ENCODE measurements at regions not wholly inside any gene's neighbourhood (a gene's known extent, or its start where the extent isn't known, plus 50 kb on each side); places are given as distances from the start of the nearest gene placed in this dataset.
A peak's percentile ranks its signal among the peaks of the same experiment; 100 is the strongest.

DNA sequence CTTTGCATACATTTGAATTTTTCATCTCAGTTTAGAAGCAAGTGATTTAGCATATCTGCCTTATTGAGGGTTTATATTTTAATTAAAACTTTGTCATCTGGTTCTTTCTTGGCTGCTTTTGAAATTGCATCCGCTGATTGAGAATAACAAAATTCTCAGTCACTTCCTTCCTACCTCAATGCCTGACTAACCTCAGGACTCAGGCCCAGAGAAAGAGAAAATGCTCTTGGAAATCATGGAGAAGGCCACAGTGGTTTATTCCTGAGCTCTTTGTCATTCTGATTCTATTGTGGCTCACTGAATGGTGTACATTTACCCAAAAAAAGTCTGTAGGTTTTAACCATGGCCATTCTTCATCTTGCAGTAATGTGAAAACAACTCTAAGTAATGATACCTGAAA, 533.9 kb downstream of the TBL1XR1 start:
- no peak overlapping the region for H2BK20ac ChIP-seq (ENCODE audit: low read depth, low read length, poor library complexity, severe bottlenecking)
- Mint-ChIP-seq H3K27me3 (ENCODE audit: low read depth) (no peaks in the 10 kb centered on the region), H3K27ac (peak overlapping the region; percentile 46 to 96 (median 82); a peak in 6 of 7 replicates), H3K4me1 (peaks cover 21 to 22% of the 10 kb centered on the region in 2 experiments), H3K9me3 (peaks cover 0 to 1% of the 10 kb centered on the region in 2 experiments; a peak in 3 of 5 replicates), H3K4me3 (no peak overlapping the region), H3K36me3 (ENCODE audit: insufficient read depth in 1 of 3, low read depth in 3 of 3) (peaks cover 0 to 3% (median 0%) of the 10 kb centered on the region in 3 experiments; a peak in 1 of 7 replicates)
- H3K23me2 ChIP-seq (ENCODE audit: insufficient read length, low read depth, low read length, poor library complexity, severe bottlenecking), result no peaks in the 10 kb centered on the region
- TF ChIP-seq, protein P1, sequence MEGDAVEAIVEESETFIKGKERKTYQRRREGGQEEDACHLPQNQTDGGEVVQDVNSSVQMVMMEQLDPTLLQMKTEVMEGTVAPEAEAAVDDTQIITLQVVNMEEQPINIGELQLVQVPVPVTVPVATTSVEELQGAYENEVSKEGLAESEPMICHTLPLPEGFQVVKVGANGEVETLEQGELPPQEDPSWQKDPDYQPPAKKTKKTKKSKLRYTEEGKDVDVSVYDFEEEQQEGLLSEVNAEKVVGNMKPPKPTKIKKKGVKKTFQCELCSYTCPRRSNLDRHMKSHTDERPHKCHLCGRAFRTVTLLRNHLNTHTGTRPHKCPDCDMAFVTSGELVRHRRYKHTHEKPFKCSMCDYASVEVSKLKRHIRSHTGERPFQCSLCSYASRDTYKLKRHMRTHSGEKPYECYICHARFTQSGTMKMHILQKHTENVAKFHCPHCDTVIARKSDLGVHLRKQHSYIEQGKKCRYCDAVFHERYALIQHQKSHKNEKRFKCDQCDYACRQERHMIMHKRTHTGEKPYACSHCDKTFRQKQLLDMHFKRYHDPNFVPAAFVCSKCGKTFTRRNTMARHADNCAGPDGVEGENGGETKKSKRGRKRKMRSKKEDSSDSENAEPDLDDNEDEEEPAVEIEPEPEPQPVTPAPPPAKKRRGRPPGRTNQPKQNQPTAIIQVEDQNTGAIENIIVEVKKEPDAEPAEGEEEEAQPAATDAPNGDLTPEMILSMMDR (conservative IDR thresholded peaks at IDR 0.05), result no peak
- H3K4me2 ChIP-seq (ENCODE audit: insufficient read depth, insufficient read length, low read length), result no peak overlapping the region
- H3K9ac ChIP-seq (ENCODE audit: extremely low read depth, insufficient read length, low read length), result no peak overlapping the region
- no peak overlapping the region for H3K18ac ChIP-seq (ENCODE audit: insufficient read length, low read depth, low read length)
- no peak overlapping the region for H2AK5ac ChIP-seq (ENCODE audit: insufficient read length, low read length)
- no peaks in the 10 kb centered on the region for H3K4me1 ChIP-seq (ENCODE audit: insufficient read depth, low read length)
- H4K20me1 ChIP-seq (ENCODE audit: control insufficient read depth, insufficient read depth, insufficient read length), result no peaks in the 10 kb centered on the region
- no peak overlapping the region for H4K5ac ChIP-seq (ENCODE audit: insufficient read length, low read depth, low read length)
- H3K56ac ChIP-seq (ENCODE audit: insufficient read length, low read depth, low read length), result no peak overlapping the region
- H3K9me3 ChIP-seq (ENCODE audit: control insufficient read depth, low read depth, low read length), result no peaks in the 10 kb centered on the region
- no peak overlapping the region for H4K8ac ChIP-seq (replicated peaks; ENCODE audit: insufficient read length, low read depth, low read length)
- no peak overlapping the region for H3K4ac ChIP-seq (ENCODE audit: low read depth, low read length)
- no peaks in the 10 kb centered on the region for H3K79me1 ChIP-seq (ENCODE audit: insufficient read depth, low read depth, low read length, poor library complexity, severe bottlenecking)
- H2BK12ac ChIP-seq (ENCODE audit: insufficient read length, low read depth, low read length), result no peak overlapping the region
- no peak for DNase-seq
- H3K14ac ChIP-seq (ENCODE audit: insufficient read depth, low read length), result no peak overlapping the region
- WGBS (ENCODE audit: extremely low coverage, insufficient read length, low lambda C conversion rate), result no CpG with 5 or more reads among the region's 1 CpG
- no peak overlapping the region for H2BK15ac ChIP-seq (ENCODE audit: low read depth, low read length)
- H3T11ph ChIP-seq (ENCODE audit: low read length), result no peak overlapping the region
- H2AFZ ChIP-seq (ENCODE audit: low read length), result no peak overlapping the region
- no peak overlapping the region for H3K27ac ChIP-seq (ENCODE audit: insufficient read length, low read depth, low read length)
- no peak overlapping the region for H2BK120ac ChIP-seq (ENCODE audit: low read depth, low read length, poor library complexity, severe bottlenecking)
- no peak overlapping the region for H4K91ac ChIP-seq (ENCODE audit: insufficient read length, low read depth, low read length)
- no peak overlapping the region for H2BK5ac ChIP-seq (ENCODE audit: insufficient read length, low read length)
- H3K79me2 ChIP-seq (ENCODE audit: insufficient read depth, low read length), result no peaks in the 10 kb centered on the region
- no peak overlapping the region for H3K23ac ChIP-seq (ENCODE audit: insufficient read length, low read depth, low read length)
- H3K27me3 ChIP-seq (ENCODE audit: insufficient read depth, low read length), result no peaks in the 10 kb centered on the region

Data from H9 (cell line).